ENCODE measurements at regions not wholly inside any gene's neighbourhood (a gene's known extent, or its start where the extent isn't known, plus 50 kb on each side); places are given as distances from the start of the nearest gene placed in this dataset.
A peak's percentile ranks its signal among the peaks of the same experiment; 100 is the strongest.
"Not testable (repeated sequence)": the region's sequence is repeated elsewhere in the genome, so short reads cannot be mapped to it uniquely, and the experiment has no call there.

DNA sequence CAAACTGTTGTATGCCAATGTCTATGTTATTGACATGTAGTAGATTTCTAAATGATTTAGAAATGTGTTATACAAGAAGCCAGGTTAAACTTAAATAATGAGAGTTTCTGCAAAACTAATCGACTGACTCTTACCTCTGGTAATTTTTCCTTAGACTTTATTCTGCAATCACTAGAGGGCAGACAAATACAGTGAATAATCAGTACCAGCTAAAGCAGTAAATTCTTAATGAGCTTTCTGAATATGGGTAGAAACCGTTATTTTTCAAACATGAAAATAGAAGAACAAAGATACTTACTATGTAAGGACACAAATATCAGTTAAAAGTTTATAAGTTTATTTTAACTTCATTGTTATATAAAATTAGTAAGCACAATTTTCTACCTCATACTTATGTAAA, 97.9 kb upstream of the RGS1 start:
- peak; percentile 29 for DNase-seq

DNA sequence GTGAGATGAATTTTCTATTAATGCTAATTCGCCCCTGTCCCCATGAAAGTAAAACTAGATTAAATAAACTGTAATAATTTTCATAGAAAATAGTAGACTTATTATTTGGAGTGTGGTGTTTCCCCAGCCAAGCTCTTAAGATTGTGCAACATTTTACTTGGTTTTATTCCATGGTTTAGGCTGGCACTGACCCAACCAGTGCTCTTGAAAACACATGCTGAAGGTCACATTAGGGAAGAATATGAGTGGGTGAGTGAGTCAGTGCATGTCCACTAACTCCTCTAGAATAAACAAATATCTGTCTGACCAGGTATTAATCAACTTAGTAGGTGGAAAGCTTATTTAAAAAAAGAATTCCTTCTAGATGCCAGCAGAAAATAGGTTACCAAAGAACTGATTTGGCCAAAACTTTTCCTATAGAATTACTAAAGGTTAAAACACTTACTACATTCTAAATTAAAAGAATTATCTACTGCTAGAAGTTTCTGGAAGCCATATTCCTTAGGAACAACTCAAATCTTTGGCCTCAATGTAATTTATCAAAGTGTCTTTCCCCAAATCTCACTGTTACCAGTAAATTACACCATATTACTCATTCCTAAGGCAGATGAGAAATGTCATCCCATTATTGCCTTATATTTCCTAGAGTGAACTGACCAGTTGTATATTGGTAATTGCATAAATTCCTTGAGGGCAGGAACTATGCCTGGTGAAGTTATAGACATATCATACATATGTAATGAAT, 89.7 kb upstream of the RGS1 start:
- DNase-seq, result no peak

DNA sequence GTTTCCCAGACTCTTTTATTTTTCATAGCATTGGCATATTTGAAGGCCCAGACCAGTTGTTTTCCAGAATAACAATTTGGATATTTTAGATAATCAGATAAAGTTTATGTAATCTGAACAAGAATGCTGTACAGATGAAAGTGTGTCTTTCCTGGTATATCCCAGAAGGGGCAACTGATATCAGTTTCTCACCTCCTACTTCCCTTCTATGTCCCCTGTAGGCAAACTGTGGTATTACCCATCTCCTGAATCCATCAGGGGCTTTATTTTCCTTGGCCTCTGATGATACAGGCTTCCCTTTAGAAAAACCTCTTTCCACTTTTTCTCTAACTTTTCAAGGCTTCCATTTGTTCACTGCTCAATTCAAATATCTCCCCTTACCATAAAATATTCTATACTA, 87.5 kb upstream of the RGS1 start:
- DNase-seq, result no peak

DNA sequence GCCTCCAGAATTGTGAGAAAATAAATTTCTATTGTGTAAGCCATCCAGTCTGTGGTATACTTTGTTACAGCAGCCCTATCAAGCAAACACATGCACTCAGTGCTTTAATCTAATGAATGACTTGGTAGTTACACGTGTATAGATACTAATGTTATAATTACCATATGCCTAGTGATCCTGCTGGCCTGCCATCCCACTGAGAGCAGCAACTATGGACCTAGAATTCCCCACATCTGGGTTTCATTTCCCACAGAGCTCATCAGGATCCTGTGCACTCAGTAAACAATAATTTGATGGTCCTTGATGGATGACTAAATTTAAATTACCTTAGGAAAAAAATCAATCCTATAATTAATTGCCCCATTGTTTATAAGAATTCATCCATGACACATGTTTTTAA, 86.5 kb upstream of the RGS1 start:
- DNase-seq, result no peak

DNA sequence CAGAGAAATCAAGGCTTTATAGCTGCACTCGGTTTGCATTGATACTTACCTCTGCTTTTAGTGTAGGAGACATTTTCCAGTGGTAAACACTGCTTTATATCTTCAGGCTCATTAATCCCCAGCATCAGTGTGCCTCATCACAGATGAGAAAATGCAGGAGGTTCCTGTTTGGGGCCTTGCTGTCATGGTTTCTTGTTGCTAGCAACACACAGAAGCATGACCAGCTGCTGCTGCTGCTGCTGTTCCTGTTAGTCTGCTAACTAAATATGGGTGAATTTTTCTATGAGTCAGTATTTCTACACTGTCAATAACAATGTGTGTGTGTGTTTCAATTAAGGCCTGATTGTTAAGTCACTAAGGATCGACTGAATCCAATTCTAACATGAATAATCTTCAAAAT, 85.8 kb upstream of the RGS1 start:
- DNase-seq, result no peak

DNA sequence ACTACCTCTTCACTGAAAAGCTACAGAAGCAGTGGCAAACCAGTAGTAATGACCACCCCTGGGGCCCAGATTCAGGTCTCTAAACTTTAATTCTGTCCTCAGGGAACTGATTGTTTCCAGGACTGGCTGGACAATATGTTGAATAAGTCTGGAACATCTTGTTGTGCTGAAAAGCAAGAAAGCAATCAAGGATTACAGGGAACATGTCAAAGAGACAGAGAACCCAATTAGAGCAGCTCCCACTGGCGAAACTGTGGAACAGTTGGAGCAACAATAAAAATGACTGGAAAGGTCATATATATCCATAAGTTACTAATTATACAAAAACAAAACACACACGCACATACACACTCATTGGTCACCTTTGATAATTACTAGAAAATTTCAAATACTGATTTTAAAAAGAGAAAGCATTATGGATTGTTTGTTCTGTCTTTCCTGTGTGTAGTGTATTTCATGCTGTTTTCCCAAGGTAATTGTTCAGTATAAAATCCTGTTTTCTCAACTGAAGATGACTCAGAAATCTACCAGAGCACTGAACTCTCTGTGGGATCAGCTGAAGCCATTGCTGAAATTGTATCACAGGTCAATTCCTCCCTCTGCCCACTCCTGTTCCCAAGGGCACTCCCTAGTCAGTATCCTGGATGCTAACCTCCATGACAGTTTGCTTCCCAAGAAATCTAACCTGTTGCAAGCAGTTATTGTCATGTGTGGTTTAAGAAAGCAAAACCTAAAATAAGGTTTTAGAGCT, 83.6 kb upstream of the RGS1 start:
- no peak for DNase-seq

DNA sequence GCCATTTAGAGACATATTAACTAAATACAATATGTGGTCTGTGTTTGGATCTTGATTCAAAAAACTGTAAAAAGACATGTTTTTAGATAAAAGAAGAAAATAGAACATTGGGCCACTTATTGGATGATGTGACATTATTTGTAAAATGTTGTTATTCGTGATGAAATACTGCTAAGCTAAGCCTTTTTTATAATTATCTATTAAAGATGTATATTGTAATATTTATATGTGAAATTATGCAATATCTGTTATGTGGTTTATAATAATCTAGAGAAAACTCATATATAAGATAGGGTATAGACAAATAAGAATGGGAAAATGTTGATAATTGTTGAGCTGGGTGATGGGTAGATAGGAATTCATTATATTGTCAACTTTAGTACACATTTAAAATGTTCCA, 82.0 kb upstream of the RGS1 start:
- no peak for DNase-seq

DNA sequence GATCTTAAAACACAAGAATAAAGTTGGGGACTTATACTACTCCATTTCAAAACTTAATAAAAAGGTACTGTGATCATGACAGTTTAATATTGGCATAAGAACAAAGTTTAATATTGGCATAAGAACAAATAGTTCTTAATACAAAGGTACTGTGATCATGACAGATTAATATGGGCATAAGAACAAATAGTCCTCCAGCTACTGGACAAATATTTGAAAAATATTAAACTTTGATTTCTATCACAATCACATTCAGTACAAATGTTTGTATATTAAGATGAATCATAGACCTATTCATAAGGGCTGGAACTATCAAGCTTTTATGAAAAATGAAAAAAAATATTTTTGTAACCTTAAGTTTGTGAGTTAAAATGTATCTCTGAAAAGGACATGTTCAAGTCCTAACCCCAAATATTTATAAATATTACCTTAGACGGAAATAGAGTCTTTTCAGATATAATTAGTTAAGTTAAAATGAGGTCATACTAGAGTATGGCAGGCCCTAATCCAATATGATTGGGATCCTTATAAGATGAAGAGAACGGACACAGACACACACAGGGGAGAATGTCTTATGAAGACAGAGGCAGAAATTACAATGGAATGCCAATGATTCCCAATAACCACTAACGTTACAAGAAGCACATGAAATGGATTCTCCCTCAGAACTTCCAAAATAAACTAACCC, 79.1 kb upstream of the RGS1 start:
- DNase-seq, result no peak

DNA sequence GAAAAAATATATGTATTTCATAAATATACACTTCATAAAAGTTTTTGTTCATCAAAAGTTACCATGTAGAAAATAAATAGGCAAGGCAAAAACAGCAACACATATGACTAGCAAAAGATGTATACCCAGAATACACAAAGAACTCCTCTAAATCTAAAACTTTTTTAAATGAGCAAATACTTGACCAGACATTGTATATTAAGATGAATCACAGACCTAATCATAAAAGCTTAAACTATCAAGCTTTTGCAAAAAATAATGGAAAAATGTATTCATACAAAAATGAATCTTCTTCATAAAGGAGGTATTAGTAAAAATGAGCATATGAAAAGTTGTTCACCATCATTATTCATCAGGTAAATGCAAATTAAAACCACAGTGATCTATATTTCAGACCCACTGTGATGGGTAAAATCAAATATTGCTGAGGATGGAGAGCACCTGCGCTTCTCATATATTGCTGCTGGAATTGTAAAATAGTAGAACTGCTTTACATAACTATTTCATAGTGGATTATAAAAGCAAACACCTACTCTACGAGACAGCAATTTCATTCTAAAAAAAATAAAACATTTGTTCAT, 78.3 kb upstream of the RGS1 start:
- no peak for DNase-seq

DNA sequence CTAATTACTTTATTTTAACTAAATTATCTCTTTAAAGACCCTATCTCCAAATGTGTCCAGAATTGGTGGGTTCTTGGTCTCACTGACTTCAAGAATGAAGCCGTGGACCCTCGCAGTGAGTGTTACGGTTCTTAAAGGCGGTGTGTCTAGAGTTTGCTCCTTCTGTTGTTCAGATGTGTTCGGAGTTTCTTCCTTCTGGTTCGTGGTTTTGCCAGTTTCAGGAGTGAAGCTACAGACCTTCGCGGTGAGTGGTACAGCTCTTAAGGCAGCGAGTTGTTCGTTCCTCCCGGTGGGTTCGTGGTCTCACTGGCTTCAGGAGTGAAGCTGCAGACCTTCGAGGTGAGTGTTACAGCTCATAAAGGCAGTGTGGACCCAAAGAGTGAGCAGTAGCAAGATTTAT, 77.5 kb upstream of the RGS1 start:
- not testable (repeated sequence) for DNase-seq

DNA sequence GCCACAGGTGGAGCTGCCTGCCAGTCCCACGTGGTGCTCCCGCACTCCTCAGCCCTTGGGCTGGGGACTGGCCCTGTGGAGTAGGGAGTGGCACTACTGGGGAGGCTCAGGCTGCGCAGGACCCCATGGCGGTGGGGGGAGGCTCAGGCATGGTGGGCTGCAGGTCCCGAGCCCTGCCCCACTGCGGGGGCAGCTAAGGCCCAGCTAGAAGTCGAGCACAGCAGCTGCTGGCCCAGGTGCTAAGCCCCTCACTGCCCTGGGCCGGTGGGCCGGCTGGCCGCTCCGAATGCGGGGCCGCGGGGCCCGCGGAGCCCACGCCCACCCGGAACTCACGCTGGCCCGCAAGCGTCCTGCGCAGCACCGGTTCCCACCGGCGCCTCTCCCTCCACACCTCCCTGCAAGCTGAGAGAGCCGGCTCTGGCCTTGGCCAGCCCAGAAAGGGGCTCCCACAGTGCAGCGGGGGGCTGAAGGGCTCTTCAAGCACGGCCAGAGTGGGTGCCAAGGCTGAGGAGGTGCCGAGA, 76.5 kb upstream of the RGS1 start:
- DNase-seq, result not testable (repeated sequence)

DNA sequence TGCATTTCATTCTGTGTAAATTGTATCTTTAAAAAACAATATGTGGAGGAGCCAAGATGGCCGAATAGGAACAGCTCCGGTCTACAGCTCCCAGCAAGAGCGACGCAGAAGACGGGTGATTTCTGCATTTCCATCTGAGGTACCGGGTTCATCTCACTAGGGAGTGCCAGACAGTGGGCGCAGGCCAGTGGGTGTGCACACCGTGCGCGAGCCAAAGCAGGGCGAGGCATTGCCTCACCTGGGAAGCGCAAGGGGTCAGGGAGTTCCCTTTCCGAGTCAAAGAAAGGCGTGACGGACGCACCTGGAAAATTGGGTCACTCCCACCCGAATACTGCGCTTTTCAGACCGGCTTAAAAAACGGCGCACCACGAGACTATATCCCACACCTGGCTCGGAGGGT, 75.0 kb upstream of the RGS1 start:
- DNase-seq, result not testable (repeated sequence)

DNA sequence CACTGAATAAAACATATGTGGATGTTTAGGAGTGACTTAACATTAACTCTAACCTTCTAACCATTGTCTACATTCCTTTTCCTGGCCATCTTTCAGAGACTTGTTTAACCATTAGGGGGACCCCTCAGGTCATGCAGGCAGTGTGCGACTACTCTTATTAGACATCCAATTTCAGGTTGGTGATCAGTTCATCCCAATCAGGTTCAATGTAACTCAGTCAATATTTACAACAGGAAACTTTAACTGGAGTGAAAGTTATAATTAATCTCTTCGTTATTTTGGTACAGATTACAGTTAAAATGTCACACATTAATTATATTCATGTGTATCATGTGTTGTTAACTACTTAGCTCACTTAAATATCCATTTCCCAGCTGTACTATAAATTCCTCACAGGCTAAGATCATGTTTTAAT, 68.8 kb upstream of the RGS1 start:
- DNase-seq, result no peak

DNA sequence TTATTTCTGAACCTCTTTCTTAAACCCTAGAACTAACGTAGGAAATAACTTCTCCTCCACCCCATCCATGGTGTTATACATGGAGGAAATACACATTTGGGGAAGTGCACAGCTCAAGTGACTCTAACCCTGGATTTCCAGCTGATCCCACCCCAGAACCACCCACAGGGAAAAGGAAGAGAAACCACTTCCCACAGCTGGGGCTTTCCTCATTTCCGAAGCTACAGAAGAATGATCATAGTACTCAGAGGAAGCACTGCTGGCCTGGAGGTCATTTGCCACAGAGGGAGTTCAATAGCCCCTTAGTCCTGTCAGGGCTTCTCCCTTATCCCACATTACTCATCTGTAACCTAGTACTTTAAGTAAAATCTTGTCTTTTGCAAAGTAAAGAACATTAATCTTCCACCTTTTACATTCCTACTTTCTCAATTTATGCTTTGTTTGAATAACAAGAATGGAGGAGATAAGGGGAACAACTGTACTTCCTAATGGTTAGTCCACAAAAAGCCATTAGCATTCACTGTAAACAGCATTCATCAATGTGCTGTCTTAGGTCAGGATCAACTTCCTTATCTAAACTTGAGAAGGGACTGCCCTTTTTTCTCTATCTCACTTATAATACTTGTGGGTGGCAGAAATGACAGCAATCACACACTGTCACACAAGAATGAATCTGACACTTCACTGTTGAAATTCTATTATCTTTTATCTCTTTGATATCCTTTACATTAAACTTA, 63.0 kb upstream of the RGS1 start:
- DNase-seq, result no peak

DNA sequence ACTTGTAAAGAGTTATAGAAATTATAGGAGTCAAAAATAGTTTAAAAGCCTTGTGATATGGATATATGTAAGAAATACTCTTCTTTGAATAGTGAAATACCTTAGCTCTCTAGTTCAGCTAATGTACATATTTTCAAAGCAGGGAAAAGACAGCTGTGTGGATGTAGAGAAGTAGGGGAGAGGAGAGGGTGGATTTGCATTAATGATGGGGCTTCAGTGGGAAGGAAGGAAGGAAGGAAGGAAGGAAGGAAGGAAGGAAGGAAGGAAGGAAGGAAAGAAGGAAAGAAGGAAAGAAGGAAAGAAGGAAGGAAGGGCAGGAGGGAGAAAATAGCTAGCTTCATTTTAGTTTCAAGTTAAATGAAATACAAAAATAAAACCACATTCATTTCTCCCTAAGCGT, 62.4 kb upstream of the RGS1 start:
- no peak for DNase-seq

DNA sequence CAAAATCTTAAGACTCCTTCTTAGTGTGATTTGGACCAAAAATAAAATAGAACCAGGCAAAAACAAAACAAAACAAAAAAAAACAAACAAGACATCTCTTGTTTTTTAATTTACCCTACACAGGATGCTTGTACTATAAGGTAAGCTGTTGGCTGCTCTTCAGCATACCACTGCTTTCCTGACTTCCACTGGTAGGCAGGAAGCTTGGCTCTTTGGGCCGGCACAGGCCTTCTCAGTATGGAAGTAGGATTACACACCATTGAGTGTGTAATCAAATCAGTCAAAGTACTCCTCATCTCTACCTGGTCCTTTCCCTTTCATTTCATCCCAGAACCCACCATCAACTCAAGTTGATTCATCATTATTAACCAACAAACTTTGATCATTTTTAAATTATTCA, 61.9 kb upstream of the RGS1 start:
- DNase-seq, result no peak

DNA sequence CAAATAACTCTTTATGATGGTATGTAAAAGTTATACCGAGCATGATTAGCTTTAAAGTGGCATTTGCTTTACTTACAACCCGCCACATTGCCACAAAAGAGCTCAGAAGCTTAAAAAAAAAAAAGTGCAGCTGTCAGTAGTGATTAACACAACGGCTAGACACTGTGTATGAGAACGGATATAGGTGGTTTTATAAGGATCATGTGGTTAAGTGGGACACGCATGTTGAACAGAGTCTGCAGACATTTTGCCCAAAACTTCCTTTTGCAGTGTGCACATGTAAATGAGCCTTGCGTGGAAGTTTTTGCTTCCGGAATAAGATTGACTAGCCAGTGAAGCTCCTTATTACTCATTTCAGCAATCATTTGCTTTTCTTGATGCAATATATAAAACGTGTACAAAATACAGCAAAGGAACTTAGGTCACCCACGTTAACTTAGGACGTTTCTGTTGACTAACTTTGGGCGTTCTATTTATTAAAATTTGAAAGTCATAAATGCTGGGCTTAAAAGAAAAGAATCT, 58.7 kb upstream of the RGS1 start:
- DNase-seq, result no peak

DNA sequence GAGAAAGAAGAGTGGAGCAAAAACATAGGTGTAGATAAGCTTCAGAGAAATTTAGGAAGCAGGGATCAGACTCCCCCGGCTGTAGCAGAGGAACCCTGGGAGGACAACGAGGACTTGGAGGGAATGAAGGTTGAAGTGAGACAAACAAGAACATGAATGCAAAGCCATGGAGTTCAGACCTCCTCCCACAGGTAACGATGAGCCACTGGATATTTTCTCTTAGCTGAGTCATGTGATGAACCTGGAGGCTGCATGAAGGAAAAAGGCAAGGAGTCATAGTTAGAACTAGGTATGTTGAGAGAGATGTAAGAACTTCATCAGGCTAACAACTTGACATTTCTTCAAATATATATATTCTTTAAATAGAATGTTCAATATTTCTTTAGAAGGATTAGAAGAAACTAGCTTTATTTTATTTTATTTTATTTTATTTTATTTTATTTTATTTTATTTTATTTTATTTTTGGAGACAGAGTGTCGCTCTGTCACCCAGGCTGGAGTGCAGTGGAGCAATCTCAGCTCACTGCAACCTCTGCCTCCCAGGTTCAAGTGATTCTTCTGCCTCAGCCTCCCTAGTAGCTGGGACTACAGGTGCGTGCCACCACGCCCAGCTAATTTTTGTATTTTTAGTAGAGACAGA, 57.7 kb upstream of the RGS1 start:
- DNase-seq, result not testable (repeated sequence)

DNA sequence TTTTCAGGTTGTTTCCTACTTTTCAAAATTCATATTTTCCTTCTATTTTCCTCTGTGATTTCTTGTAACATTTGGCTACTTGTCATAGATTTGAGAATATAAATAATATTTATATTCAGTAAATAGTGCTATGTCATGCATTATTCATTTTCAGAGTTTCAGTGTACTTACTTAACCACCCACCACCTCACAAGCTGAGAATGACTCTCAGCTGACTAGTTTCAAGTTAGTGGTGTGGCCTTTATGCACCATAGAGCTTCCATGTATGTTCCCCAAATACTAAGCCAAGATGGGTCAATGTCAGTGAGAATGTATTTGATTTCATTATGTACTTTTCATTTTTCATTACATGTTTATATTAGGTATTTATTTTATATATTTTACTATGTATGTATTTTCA, 56.9 kb upstream of the RGS1 start:
- no peak for DNase-seq

DNA sequence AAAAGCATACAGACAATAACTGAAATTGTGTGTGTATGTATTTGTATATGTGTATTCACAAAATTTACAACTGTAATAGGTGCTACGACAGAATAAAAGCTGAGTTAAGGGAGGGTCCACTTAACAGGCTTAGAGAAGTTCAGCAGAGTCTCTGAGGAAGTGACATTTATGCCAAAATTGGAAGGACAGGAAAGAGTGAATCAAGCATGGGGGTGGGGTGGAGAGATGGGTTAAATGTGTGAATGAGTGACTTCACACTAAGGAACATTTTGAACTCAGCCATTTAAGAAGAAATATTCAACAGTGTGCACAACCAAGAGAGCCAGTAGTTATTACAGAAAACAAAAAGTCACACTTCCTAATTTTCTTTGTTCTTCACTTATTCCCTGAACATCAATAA, 53.8 kb upstream of the RGS1 start:
- no peak for DNase-seq

DNA sequence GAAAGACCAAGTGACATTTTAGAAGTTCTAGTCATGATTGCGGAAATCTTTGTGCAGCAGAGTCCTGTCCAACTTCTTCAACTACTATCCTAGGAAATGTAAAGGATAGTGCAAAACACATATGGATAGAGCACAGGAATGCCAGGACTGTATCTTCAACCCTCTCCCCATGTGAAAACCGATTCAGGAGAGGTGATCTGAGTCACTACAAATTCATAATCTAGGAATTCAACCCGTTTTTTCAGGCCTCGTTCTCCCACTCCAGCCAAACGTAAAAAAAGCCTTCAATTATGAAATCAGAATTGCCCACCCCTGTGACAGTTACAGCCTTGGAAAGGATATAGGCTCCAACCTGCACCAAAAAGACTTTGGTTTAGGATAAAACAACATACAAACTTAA, 52.9 kb upstream of the RGS1 start:
- no peak for DNase-seq

DNA sequence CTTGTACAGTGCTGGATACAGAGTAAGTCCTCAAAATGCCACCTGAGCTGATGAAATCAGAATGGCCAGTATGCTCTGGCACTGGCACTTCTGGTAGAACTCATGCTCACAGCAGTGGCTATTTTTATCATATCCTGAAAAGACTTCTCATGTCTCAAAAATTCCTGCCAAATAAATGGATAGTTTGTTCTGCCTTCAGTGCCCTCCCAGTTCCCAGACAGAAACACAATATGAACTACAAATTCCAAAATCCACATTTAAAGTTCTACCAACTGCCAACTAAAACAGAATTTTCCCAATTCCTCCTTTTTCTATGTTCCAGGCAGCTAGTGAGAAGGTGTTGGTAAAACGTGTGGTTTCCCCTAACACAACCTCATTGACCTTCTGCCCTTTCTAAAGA, 51.4 kb upstream of the RGS1 start:
- no peak for DNase-seq
